Ramos (cell line): ENCODE measurements at regions not wholly inside any gene's neighbourhood (a gene's known extent, or its start where the extent isn't known, plus 50 kb on each side); places are given as distances from the start of the nearest gene placed in this dataset.
"Not testable (repeated sequence)": the region's sequence is repeated elsewhere in the genome, so short reads cannot be mapped to it uniquely, and the experiment has no call there.

Experiments used
- in situ Hi-C: fragments of 300-500 bp; cut with MboI; formaldehyde crosslinking; loops from one replicate; pipeline ENCODE4 v1.14.3; 2022; ENCODE audit warnings: low sequenced_read_pairs; ENCODE audit not compliant: unreplicated experiment

DNA sequence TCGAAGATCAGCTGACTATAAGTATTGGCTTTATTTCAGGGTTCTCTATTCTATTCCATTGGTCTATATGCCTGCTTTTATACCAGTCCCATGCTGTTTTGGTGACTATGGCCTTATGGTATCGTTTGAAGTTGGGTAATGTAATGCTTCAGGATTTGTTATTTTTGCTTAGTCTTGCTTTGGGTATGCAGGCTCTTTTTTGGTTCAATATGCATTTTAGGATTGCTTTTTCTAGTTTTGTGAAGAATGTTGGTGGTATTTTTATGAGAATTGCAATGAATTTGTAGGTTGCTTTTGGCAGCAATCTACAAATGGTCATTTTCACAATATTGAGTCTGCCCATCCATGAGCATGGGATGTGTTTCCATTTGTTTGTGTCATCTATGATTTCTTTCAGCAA lies 951.9 kb upstream of the SLITRK1 start:
- in situ Hi-C loops, result no loop called here

DNA sequence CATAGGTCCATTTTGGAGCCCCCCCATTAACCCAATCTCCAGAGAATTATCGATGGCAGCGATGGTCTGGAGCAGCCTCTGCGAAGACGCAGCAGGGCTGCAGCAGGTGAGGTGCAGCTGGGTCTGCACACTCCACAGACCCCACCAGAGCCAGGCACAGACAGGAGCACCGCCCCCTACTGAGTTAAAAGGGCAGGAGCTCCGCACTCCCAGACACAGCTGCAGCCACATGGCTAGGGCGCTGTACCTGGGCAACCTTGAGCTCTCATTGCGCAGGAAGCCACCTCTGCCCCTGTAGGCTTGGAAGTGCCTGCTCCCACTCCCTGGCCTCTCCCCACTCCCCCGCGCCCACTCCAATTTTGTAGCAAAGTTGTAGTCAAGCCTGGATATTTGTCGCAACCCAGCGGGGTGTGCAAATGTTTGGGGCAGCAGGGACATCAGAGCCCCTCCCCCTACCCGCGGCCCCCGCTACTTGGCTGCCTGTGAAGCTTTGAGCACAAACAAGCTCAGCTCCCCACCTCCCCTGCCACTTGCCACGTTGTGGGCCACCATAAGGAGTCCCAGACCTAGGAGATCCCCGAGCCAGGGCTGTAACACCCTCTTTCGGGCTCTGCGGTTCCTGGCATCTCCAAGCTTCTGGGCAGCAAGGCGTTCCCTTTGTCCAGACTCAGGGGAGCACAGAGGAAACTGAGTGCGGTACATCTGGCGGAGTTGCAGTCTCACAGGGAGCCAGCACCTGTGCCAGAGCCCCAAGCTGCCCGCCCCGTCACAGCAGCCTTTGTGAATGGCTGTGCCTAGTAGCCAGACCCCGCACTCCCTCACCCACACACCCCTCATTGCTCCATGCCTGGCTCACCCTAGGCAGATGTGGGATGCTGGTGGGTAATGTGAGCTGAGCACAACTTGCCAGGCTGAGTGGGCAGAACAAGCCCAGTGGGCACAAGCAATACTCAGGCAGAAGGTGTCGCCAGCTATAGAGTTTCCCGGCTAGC lies 949.7 kb upstream of the SLITRK1 start:
- in situ Hi-C loops, result no loop called here

DNA sequence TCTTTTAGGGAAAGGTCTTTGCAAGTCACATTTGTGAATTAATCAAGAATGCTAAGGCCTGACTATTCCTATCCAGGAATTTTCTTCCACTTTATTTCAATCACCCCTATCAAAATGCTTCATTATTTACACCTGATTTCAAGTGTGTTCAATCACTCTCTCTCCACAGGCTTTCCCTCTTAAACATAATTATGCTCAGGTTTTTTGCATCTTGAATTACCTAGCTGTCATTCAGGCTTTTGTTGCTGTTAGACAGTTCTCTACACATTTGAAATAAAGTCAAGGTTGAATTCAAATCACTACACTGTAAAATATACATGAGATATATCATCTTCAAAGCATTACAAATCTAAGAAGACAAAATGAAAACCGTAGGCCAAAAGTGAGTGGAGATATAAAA lies 941.3 kb upstream of the SLITRK1 start:
- in situ Hi-C loops, result no loop called here

DNA sequence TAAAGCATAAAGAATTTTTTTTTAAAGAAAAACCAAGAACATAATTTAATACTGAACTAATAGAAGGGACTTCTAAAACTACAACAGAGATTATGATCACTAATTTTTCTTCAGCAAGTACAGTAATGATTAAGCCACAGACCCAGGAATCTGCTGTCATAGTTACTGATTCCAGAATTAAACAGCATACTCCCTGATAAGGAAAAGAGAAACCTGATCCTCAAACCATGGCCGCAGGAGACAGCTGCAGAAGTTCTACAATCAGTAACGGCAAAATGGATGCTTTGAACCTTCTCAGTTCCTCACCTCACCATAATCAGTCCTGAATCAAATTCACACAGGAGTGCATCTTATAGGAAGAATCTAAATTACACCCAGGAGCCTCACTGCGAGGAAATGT lies 939.0 kb upstream of the SLITRK1 start:
- in situ Hi-C loops, result no loop called here

DNA sequence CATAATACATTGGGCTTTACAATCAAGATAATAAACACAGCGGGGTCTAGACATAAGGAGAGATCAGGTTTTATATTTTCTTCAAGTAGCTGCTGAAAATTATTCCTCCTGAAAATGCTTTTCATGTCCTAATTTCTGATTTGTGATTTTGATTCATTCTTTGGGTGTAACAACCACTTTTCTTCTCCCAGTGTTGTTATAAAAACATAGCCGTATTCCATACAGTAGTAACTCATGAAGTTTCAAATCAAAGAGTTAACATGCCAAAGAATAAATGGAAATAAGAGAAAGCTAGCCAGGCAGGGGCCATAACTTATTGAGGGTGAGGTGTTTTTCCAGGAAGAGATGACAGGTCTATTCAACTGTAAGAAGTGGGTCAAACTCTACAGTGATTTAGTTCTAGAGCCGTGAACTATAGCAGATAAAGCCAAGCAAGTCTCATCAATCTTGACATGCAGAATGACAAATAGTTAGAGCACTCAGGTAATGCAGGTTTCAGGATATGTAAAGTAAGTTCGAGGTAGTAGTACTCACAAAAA lies 934.4 kb upstream of the SLITRK1 start:
- in situ Hi-C loops, result no loop called here

DNA sequence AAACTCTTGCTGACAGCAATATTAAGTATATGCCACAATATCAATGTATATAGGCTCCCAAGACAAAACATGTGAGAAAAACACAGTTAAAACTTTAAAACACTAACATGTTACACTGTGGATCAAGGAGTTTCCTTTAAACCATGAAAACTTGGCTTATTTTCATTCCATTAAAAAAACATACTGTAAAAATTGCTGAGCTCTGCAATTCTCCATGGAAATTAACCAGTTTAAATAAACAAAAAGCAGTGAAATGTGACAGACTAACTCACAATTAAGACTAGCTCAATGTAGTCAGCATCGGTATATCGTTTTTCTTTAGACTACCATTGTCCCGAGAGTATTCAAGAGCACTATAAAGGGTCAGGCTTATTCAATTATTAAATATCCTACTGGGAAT lies 930.5 kb upstream of the SLITRK1 start:
- in situ Hi-C loops, result no loop called here

DNA sequence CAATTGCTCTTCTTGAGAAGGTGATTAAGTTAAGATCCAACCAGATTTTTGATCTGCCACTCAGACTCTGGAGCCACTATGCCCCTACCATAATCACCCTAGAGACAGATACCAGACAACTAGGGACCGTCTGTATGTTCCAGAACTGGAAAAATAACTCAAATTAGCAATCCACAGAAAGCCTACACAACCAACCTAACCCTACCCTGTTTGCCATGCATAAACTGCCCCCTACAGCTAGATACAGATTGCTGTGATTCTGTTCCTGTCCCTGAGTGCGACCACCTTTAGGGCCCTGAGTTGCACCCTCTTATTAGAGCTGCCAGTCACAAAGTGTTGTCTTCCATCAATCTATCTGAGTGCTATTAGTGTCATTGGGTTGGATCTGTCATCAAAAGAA lies 929.8 kb upstream of the SLITRK1 start:
- in situ Hi-C loops, result no loop called here

DNA sequence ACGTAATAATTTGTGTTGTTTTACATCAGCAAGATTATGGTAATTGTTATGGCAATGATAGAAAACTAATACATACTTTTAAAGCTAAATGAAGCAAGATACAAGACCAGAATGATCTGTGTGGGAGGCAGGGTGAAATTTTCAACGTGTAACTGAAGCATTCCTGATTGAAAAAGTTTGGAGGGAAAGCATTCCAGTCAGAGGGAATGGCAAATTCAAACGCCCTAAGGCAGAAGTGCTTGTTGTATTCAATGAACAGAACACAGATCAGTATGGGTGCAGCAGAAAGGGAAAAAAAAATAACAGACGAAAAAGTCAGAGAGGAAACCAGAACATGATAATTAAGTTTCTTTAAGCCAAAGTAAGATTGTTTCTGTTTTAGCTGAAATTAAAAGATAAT lies 928.5 kb upstream of the SLITRK1 start:
- in situ Hi-C loops, result no loop called here

DNA sequence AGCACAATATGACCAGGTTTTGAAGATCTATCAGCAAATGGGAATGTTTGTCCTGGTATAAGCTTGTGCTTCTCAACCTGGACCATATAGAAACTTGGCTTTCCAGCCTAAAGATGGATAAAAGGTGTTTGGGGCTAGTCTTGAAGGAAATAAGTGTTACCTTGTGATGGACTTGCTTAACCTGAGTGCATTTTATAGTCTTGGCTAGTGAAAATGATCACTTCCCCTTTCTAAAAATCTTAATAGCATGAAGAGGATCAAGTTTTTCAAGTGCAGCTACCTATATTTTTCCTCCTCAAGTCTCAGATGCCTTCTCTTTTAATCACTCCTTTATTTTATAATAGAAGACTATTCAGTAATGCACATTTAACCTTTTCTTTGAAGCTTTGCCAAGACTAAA lies 919.8 kb upstream of the SLITRK1 start:
- in situ Hi-C loops, result no loop called here

DNA sequence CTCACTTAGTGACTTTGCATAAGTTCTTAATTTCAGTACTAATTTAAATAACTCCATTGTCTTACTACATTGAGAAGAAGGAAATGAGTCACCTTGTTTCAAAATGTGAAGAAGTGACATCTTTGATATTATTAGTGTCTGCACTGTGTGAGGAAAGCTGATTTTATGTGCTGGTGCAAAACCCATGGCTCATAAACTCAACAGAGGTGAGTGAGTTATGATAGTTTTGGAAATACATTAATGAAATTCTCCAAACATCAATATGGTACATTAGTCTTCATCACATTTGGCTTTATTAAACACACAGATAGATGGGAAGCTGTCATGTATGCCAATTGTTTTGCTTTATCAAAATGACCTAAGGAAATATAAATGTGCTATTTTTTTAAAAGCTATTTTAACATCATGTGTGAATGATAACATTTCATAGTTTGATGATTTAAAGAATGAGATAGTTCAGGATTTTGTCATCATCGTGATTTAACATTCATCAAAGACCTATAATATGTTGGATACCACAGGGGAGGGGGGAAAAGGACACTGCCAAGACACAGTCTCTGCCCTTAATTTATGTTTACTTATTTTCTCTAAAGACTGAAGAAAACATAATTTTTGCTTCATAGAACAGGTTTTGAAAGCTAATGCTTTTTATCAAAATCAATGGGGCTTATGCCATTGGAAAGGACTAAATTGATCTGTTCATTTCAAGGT lies 902.3 kb upstream of the SLITRK1 start:
- in situ Hi-C loops, result no loop called here

DNA sequence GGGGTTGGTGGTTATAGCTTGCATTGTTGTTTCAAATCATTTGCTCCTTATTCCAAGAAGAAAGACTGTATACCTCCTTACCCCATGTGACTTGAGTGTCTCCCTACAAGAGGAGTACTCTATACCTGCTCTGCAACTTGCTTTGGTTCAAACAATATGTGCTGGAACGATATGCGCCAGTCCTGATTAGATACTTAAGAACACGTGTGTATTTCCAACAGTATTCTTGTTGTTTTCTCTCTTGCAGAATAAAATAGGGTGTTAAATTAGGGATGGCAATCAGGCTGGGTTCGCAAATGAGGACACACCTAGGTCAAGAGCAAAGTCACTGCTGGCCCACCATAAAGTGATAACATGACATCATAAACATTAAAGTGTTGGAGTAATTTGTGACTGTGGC lies 895.0 kb upstream of the SLITRK1 start:
- in situ Hi-C loops, result no loop called here

DNA sequence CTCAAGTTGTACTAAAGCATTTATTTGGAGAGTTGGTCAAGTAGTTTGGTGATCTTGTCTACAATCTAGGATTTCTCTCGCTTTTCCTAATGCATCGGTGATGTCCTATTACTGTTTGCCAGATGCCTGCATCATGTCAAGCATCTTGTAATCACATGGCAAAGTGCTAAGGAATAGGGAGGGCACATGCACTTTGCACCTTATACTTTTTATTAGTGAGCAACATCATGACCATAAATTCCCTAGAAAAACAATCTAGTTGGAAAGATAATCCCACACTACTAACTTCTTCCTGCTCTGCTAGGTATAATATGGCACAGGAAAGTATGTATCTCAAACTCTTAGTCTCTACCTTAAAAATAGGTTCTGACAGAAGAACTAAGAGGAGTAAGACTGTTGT lies 894.3 kb upstream of the SLITRK1 start:
- in situ Hi-C loops, result no loop called here

DNA sequence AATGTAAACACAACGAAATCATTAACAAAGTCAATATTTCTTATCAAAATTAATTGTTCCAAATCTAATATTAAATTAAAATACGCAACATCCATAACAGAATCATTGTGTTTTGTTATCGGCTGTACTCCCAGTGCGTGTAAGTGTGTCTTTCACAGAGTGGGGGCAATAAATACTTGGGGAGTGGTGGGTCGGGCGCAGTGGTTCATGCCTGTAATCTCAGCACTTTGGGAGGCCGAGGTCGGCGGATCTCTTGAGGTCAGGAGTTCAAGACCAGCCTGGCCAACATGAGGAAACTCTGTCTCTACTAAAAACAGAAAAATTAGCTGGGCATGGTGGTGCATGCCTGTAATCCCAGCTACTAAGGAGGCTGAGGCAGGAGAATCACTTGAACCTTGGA lies 893.6 kb upstream of the SLITRK1 start:
- in situ Hi-C loops, result not testable (repeated sequence)

DNA sequence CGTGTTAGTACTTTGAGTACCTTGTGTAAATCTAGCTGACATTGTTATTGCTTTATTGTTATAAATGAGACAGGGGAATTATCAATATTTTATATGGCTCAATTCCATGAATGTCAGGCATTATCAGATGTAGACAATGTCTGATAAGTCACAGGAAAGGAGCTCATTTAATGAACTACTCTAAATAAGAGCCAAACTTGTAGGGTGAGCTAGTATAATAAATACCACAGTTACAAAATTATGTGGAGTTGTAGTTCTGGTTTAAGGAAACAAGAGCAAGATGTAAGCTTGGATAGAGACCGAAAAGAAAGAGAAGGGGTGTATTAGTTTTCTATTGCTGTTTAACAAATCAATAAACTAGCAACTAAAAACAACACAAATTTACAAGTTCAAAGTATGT lies 891.8 kb upstream of the SLITRK1 start:
- in situ Hi-C loops, result no loop called here

DNA sequence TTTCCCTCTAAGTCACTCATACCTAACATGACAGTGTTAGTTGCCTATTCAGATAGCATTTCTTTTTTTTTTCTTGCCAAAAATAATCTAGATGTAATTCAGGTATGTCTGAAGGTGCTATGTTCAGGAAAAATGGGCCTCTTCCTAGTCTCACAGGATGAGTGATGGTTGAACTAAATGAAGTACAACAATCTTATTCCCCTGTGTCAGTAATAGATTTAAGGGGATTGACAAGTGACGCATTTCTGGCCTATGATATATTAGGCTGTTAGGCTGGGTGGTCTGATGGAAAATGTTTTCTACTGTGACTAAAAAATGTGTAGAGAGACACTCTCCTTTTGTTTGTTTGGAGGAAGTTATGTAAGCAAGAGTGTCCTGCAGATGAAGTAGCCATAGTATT lies 878.7 kb upstream of the SLITRK1 start:
- in situ Hi-C loops, result no loop called here

DNA sequence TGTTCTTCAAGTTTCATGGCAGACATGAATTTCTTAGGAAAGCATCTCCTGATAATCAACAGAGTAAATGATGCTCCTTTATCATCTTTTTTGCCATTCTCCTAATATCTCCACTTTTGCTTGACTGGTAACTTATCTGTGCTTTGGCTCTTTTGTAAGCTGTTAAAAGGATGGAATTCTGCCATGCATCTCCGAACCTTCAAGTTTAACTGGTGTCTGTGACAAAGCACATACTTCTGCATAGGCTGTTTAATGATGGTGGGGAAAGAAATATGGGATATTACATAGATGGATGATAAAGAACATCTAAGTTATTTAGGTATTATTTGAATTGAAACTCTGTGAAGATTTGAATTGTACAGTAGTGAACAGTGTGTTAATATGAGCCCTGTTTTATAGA lies 866.9 kb upstream of the SLITRK1 start:
- in situ Hi-C loops, result no loop called here

DNA sequence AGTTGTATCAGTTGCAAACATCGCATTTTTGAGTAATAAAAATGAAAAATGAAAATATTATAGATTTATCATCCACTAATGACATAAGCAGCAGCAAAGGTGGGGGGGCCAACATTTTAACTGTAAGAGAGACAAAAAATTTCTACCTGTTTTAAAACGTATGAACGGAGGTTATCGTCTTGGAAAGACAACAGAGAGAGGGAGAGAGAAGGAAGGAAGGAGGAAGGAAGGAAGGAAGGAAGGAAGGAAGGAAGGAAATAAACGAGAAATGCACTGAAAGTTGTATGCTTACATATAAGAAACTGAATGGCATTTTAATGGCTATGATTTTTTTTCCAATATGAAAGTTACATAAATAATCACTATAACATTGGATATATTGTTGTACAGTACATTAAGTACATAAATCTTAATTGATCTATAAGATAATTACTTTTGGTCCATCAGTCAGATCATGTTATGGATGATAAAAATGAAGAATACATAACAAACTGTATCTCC lies 862.8 kb upstream of the SLITRK1 start:
- in situ Hi-C loops, result no loop called here

DNA sequence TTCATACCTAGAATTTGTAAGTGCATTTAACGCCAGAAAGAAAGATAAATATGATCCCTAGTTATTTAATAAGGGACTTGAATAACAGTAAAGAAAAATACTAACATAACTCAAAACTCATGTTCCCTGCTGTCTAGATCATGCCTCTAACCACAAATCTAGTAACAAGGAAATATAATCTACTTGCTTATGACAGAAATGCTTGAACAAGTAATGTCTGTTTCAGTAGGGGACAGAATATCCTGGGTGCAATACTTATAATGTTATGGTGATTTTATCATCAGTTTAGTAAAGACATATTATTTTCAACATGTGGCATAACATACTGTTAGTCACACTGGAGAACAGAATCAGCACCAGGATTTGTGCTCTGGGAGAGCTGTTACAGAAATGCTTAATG lies 861.9 kb upstream of the SLITRK1 start:
- in situ Hi-C loops, result no loop called here

DNA sequence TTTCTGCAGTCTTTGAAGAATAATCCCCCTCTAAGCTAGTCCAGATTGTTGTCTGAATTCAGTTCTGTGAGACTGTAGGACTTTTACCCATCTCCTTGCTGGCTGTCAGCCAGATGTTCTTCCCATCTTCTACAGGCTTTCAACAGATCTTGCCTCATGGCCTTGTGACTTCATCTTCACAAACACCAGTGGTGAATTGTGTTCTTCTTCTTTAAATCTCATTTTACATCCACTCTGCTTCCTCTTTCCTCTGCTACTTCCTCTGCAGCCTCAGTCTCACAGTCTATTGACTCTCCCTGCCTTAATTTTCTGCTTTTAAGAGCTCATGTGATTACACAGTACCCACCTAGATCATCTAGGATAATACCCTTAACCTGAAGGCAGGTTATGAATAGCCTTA lies 859.0 kb upstream of the SLITRK1 start:
- in situ Hi-C loops, result no loop called here

DNA sequence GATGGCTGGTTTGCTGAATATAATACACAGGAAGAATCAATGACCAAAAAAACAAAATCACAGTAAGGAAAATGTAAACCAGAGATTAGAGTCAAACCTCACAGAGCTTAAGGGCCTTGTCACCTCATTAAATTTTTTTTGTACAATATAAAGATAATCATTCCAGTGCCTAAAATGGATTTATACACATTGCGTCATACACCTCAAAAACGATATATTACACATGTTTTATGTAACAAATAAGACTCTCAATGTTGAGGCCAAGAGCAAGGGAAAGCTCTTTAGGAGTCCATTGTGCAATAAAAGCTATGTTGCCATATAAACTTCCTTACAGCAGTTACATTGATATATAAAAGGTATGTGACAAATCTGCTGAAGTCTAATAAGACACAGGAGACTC lies 856.7 kb upstream of the SLITRK1 start:
- in situ Hi-C loops, result no loop called here

DNA sequence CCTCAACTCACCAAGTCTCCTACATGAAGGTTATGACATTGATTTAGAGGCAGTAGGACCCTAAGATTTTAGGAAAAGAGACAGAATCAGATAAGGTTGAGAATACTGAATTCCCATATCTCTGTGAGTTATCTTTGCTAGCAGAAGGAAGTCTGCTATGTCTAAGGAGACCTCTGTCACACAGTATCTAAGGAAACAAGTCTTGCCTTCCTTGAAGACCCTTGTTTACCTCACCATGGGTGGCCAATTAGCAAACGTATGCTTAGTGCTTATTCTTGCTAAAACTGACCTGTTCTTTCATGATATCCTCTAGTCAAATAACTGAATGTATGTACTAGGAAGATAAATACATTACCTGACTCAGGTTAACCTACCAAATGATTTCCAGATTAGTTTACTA lies 855.4 kb upstream of the SLITRK1 start:
- in situ Hi-C loops, result no loop called here
